ENCODE measurements at regions not wholly inside any gene's neighbourhood (a gene's known extent, or its start where the extent isn't known, plus 50 kb on each side); places are given as distances from the start of the nearest gene placed in this dataset.

DNA sequence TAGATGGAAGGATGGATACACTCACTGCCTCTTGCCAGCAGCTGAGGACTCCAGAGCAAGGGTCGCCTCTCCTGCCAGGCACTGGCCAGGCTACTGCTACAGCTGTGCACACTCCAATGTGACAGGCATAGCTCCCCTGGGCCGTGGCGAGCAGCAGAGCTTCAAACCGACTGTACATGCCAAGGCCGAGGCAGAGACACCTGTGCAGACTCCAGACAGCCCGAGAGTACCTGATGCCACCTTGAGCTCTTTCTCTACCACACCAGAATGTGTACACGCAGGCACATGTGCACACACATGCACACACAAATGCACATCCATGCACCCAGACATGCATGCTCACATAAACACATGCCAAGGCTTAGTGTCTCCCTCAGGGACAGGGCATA, 508.3 kb upstream of the MYT1L start:
- TF ChIP-seq RCOR1 (IDR thresholded peaks at IDR 0.05; ENCODE audit: low read length) (no peak), GABPA (IDR thresholded peaks at IDR 0.05; ENCODE audit: low read depth) (no peak), SMC3 (IDR thresholded peaks at IDR 0.05; ENCODE audit: low read depth, low read length) (no peak), FOXM1 (IDR thresholded peaks at IDR 0.05; ENCODE audit: low read depth) (no peak), POLR2AphosphoS5 (IDR thresholded peaks at IDR 0.05; ENCODE audit: low read depth, low read length) (no peak), RXRA (IDR thresholded peaks at IDR 0.05; ENCODE audit: borderline replicate concordance, low read depth) (no peak), EZH2phosphoT487 (IDR thresholded peaks at IDR 0.05; ENCODE audit: borderline replicate concordance, low read depth) (no peak), TCF12 (IDR thresholded peaks at IDR 0.05) (no peak)
- TF ChIP-seq, protein P1, sequence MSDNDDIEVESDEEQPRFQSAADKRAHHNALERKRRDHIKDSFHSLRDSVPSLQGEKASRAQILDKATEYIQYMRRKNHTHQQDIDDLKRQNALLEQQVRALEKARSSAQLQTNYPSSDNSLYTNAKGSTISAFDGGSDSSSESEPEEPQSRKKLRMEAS (IDR thresholded peaks at IDR 0.05; ENCODE audit: low read depth): no peak
- WGBS (ENCODE audit: low lambda C conversion rate): 15% methylated on average over 7 of the region's 7 CpGs
- no peaks in the 10 kb centered on the region for H4K20me1 ChIP-seq (ENCODE audit: insufficient read depth)
- peak; percentile 13 for DNase-seq
- H3K36me3 ChIP-seq (replicated peaks in 1 of 2; ENCODE audit: control insufficient read depth in 1 of 2, insufficient read depth in 2 of 2, low read length in 1 of 2): no peaks in the 10 kb centered on the region
- no peak overlapping the region for H3K9ac ChIP-seq
- ChIA-PET CTCF (interaction anchor here (0.9 to 1.7 kb wide), 3 partner anchors 10 to 984 kb away, joined by 3 to 4 read pairs (median 3); no protein-coding TSS in a partner anchor), POLR2A (interaction anchor here (0.6 to 1.0 kb wide), 4 partner anchors 10 to 508 kb away, joined by 3 to 4 read pairs (median 3); partner anchors contain the start of gene MYT1L)
- peak overlapping the region in 1 of 2 experiments; percentile 53; a peak in 1 of 4 replicates for H3K27ac ChIP-seq (ENCODE audit: low read depth in 2 of 2, low read length in 1 of 2)
- no peaks in the 10 kb centered on the region for H3F3A ChIP-seq (replicated peaks; ENCODE audit: insufficient read depth)
- no peaks in the 10 kb centered on the region for H3K79me2 ChIP-seq (ENCODE audit: insufficient read depth)
- H3K9me2 ChIP-seq: no peaks in the 10 kb centered on the region
- H3K27me3 ChIP-seq (ENCODE audit: insufficient read depth): no peaks in the 10 kb centered on the region
- no peak overlapping the region for H2AFZ ChIP-seq (ENCODE audit: low read depth)
- H3K4me1 ChIP-seq (ENCODE audit: control insufficient read depth in 1 of 2, insufficient read depth in 2 of 2, low read depth in 1 of 2, low read length in 1 of 2): peaks cover 0 to 29% of the 10 kb centered on the region in 2 experiments; a peak in 1 of 4 replicates
- no peak overlapping the region for H3K4me2 ChIP-seq
- H3K9me3 ChIP-seq: no peaks in the 10 kb centered on the region
- no peak overlapping the region for H3K4me3 ChIP-seq (ENCODE audit: low read depth in 2 of 2, low read length in 1 of 2)

GRCh38 chr2:2838548-2838845, 507.4 kb upstream of the MYT1L start:
- no peaks in the 10 kb centered on the region for H3K9me3 ChIP-seq
- no peaks in the 10 kb centered on the region for H3K27me3 ChIP-seq (ENCODE audit: insufficient read depth)
- no peak overlapping the region for H3K27ac ChIP-seq (ENCODE audit: low read depth in 2 of 2, low read length in 1 of 2)
- no peaks in the 10 kb centered on the region for H4K20me1 ChIP-seq (ENCODE audit: insufficient read depth)
- CTCF ChIA-PET: interaction anchor here (1.3 to 1.7 kb wide), 2 partner anchors 9 to 465 kb away, joined by 3 to 4 read pairs; no protein-coding TSS in a partner anchor
- H3K9me2 ChIP-seq: no peaks in the 10 kb centered on the region
- no peak overlapping the region for H3K4me3 ChIP-seq (ENCODE audit: low read depth in 2 of 2, low read length in 1 of 2)
- H3K36me3 ChIP-seq (replicated peaks in 1 of 2; ENCODE audit: control insufficient read depth in 1 of 2, insufficient read depth in 2 of 2, low read length in 1 of 2): no peaks in the 10 kb centered on the region
- POLR2A ChIA-PET: no interaction called here
- no peaks in the 10 kb centered on the region for H3K79me2 ChIP-seq (ENCODE audit: insufficient read depth)
- no peak for DNase-seq
- no peak overlapping the region for H3K4me2 ChIP-seq
- no peak overlapping the region for H2AFZ ChIP-seq (ENCODE audit: low read depth)
- no peaks in the 10 kb centered on the region for H3F3A ChIP-seq (replicated peaks; ENCODE audit: insufficient read depth)
- 20% methylated on average over 3 of the region's 3 CpGs for WGBS (ENCODE audit: low lambda C conversion rate)
- H3K9ac ChIP-seq: no peak overlapping the region
- peaks cover 0 to 32% of the 10 kb centered on the region in 2 experiments; a peak in 1 of 4 replicates for H3K4me1 ChIP-seq (ENCODE audit: control insufficient read depth in 1 of 2, insufficient read depth in 2 of 2, low read depth in 1 of 2, low read length in 1 of 2)
- TF ChIP-seq RXRA (IDR thresholded peaks at IDR 0.05; ENCODE audit: borderline replicate concordance, low read depth) (no peak), YY1 (IDR thresholded peaks at IDR 0.05; ENCODE audit: low read depth) (no peak), EP300 (IDR thresholded peaks at IDR 0.05; ENCODE audit: borderline replicate concordance in 1 of 2, low read depth in 1 of 2, low read length in 1 of 2) (no peak), TEAD4 (IDR thresholded peaks at IDR 0.05; ENCODE audit: borderline replicate concordance, insufficient read depth) (no peak), CHD2 (IDR thresholded peaks at IDR 0.05; ENCODE audit: low read length, partially characterized antibody) (no peak), GATA2 (CRISPR knock-in tag; IDR thresholded peaks at IDR 0.05) (no peak), TAF1 (IDR thresholded peaks at IDR 0.05; ENCODE audit: borderline replicate concordance, low read depth, low read length) (no peak), GABPA (IDR thresholded peaks at IDR 0.05; ENCODE audit: low read depth) (no peak), REST (IDR thresholded peaks at IDR 0.05; ENCODE audit: low read depth, low read length) (no peak), SIN3A (IDR thresholded peaks at IDR 0.05; ENCODE audit: borderline replicate concordance, low read depth, low read length) (no peak), POLR2AphosphoS5 (IDR thresholded peaks at IDR 0.05; ENCODE audit: low read depth, low read length) (no peak), FOXM1 (IDR thresholded peaks at IDR 0.05; ENCODE audit: low read depth) (no peak)
- TF ChIP-seq, protein P1 (IDR thresholded peaks at IDR 0.05; ENCODE audit: low read depth): no peak
- TF ChIP-seq, protein P2, sequence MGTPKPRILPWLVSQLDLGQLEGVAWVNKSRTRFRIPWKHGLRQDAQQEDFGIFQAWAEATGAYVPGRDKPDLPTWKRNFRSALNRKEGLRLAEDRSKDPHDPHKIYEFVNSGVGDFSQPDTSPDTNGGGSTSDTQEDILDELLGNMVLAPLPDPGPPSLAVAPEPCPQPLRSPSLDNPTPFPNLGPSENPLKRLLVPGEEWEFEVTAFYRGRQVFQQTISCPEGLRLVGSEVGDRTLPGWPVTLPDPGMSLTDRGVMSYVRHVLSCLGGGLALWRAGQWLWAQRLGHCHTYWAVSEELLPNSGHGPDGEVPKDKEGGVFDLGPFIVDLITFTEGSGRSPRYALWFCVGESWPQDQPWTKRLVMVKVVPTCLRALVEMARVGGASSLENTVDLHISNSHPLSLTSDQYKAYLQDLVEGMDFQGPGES (IDR thresholded peaks at IDR 0.05; ENCODE audit: low read depth, low read length): no peak
- TF ChIP-seq, protein P3, sequence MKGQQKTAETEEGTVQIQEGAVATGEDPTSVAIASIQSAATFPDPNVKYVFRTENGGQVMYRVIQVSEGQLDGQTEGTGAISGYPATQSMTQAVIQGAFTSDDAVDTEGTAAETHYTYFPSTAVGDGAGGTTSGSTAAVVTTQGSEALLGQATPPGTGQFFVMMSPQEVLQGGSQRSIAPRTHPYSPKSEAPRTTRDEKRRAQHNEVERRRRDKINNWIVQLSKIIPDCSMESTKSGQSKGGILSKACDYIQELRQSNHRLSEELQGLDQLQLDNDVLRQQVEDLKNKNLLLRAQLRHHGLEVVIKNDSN (IDR thresholded peaks at IDR 0.05; ENCODE audit: borderline replicate concordance, low read depth): no peak
- TF ChIP-seq, protein P4, sequence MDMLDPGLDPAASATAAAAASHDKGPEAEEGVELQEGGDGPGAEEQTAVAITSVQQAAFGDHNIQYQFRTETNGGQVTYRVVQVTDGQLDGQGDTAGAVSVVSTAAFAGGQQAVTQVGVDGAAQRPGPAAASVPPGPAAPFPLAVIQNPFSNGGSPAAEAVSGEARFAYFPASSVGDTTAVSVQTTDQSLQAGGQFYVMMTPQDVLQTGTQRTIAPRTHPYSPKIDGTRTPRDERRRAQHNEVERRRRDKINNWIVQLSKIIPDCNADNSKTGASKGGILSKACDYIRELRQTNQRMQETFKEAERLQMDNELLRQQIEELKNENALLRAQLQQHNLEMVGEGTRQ (IDR thresholded peaks at IDR 0.05; ENCODE audit: borderline replicate concordance, low read depth, low read length): no peak
